Mucosa of rectum (tissue), 2 donors: ENCODE measurements at regions not wholly inside any gene's neighbourhood (a gene's known extent, or its start where the extent isn't known, plus 50 kb on each side); places are given as distances from the start of the nearest gene placed in this dataset.

Experiments used
- H3K27ac ChIP-seq, 2 donors: one replicate each; pipeline ENCODE4 v1.7.0; 2013; ENCODE audit warnings: inconsistent platforms in 2 of 2, low read depth in 2 of 2, low read length in 2 of 2
- H3K27me3 ChIP-seq, 2 donors: one replicate each; pipeline ENCODE4 v1.7.0; 2013; ENCODE audit warnings: low read length in 2 of 2; ENCODE audit not compliant: control insufficient read depth in 2 of 2, insufficient read depth in 2 of 2
- H3K36me3 ChIP-seq, 2 donors: one replicate each; pipeline ENCODE4 v1.7.0; 2013; ENCODE audit warnings: low read length in 2 of 2; ENCODE audit not compliant: control insufficient read depth in 2 of 2, insufficient read depth in 2 of 2
- H3K4me1 ChIP-seq, 2 donors: one replicate each; pipeline ENCODE4 v1.7.0; 2013; ENCODE audit warnings: low read length in 2 of 2, mild to moderate bottlenecking in 1 of 2; ENCODE audit not compliant: control insufficient read depth in 2 of 2, insufficient read depth in 2 of 2
- H3K4me3 ChIP-seq, 2 donors: one replicate each; pipeline ENCODE4 v1.7.0; 2013; ENCODE audit warnings: low read length in 2 of 2
- H3K9ac ChIP-seq, 2 donors: one replicate each; pipeline ENCODE4 v1.7.0; 2013; ENCODE audit warnings: low read length in 2 of 2, low read depth in 1 of 2, mild to moderate bottlenecking in 1 of 2
- H3K9me3 ChIP-seq, 2 donors: one replicate each; pipeline ENCODE4 v1.7.0; 2013; ENCODE audit warnings: low read length in 2 of 2; ENCODE audit not compliant: control insufficient read depth in 2 of 2
- donor health status: healthy.
- donor health status: Normal muscosa, but diverticular disease.

DNA sequence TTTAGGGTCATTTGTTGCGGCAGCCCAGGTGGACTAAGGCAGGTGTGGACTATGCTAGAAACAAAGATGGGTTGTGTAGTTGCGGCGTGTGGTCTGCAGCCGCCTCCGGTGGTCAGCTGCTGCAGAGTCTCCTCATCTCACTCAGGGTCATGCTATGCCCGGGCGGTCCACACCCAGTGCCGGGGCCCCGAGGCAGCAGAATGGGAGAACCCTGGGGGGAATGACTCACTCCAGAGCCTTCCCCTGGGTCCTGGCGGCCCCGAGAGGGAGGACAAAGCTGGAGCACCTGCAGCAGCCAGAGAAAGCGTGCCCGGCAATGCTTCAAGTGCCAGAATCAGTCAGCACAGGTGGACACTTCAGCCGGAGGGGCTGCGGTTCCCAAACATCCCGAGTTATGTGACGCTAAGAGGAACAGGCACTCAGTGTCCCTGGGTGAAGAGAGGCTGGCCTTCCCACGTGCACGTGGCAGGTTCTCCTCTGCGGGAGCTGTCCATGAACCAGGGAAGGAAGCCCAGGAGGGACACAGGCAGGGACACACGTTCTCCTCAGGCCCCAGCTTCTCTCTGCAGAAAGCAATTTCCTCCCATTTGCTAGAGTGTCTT lies 289.6 kb upstream of the B3GAT1 start:
- no peaks in the 10 kb centered on the region for H3K36me3 ChIP-seq
- H3K27me3 ChIP-seq = peaks cover 0 to 2% of the 10 kb centered on the region in 2 donors
- no peaks in the 10 kb centered on the region for H3K9me3 ChIP-seq
- no peak overlapping the region for H3K9ac ChIP-seq
- no peak overlapping the region for H3K27ac ChIP-seq
- no peak overlapping the region for H3K4me3 ChIP-seq
- H3K4me1 ChIP-seq = no peaks in the 10 kb centered on the region

DNA sequence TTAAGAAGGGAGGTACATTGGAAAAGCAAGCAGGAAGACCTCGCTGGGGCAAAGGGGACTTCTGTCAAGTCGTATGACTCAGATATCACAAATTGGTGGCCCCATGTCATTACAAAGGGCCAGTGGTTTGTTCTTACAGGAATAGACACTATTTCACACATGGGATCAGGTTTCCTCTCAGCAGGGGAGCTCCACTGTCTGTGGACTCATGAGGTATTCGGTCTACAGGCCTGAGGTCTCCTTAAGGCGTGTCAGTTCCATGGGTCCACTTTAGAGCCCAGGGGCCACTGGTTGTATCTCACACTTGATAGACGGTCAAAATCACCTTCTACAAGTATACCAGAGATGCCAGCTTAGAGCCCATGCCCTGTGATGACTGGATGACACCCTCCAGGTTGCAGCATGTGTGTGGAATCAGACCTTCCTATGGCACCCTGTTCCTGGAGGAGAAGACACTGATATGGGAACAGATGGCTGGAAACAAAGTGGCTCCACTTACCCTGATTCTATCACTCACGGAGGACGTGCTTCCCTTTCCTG lies 288.1 kb upstream of the B3GAT1 start:
- no peaks in the 10 kb centered on the region for H3K36me3 ChIP-seq

DNA sequence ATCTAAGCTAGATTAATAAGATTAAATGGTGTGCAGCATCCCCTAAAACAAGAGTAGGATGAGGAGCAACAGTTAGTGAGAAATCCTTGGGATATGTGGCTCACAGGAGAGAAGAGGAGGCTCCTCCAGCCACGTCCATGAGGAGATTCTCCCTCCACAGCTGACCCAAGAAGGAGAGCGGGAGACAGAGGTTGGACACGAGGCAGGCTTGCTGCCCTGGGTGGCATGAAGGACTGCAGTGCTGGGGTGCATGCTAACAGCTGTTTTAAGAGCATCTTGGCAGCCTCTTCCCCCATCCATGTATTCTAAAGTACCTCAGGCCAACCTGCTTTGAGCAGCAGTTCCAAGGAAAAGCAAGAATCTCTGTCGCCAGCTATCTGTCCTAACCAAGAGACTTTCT lies 284.4 kb upstream of the B3GAT1 start:
- Histone ChIP-seq H3K4me1 (no peaks in the 10 kb centered on the region), H3K36me3 (no peaks in the 10 kb centered on the region), H3K4me3 (no peak overlapping the region), H3K27ac (no peak overlapping the region), H3K9ac (no peak overlapping the region), H3K27me3 (peaks cover 0 to 1% of the 10 kb centered on the region in 2 donors), H3K9me3 (no peaks in the 10 kb centered on the region)

More for the DNA sequence above, 288.1 kb upstream of the B3GAT1 start:
- Histone ChIP-seq H3K27me3 (no peaks in the 10 kb centered on the region), H3K9ac (no peak overlapping the region), H3K4me1 (no peaks in the 10 kb centered on the region), H3K4me3 (no peak overlapping the region), H3K27ac (no peak overlapping the region), H3K9me3 (no peaks in the 10 kb centered on the region)

DNA sequence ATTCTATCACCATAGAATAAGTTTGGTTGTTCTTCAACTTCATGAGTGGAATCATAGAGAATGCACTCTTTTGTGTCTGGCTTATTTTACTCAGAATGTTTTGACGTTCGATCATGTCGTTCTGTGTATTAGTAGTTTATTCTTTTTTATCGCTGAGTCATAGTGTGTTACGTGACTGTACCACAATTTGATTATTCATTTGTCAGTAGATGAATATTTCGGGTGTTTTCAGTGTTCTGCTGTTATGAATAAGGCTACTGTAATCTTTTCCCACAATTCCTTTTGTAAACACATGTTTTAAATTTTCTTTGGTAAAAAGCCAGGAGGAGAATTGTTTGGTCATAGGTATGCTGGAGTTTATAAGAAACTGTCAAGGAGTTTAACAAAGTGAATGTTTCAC lies 279.9 kb upstream of the B3GAT1 start:
- Histone ChIP-seq H3K9me3 (no peaks in the 10 kb centered on the region), H3K27me3 (peaks cover 3 to 5% of the 10 kb centered on the region in 2 donors), H3K4me1 (no peaks in the 10 kb centered on the region), H3K27ac (no peak overlapping the region), H3K36me3 (no peaks in the 10 kb centered on the region), H3K9ac (no peak overlapping the region), H3K4me3 (no peak overlapping the region)

DNA sequence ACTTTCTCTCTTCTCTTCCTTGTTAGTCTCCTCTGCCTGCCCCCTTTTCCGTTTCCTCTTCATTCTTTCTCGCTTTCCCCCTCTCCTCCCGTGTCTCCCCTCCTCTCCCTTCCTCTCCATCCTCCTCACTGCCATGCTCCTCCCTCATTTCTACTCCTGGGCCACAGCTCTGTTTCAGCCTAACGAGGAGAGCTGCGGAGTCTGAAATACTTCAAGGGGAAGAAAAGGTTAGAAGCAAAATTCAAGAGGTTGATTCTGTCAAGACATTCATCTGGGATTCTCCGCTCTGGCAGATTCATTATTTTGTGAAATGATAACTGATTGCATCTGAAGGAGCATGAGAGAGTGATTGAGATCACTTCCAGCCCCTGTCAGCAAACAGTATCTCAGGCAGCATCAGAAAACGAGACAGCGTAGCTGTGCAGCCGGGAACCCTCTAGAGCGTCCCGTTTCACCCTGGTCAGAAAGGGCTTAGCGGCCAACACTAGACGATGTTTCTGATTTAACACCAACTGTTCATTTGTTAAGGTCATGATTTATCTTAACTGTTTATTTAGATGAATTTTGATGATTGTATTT lies 279.3 kb upstream of the B3GAT1 start:
- no peaks in the 10 kb centered on the region for H3K4me1 ChIP-seq
- peaks cover 3 to 5% of the 10 kb centered on the region in 2 donors for H3K27me3 ChIP-seq
- no peak overlapping the region for H3K4me3 ChIP-seq
- no peak overlapping the region for H3K27ac ChIP-seq
- H3K36me3 ChIP-seq = no peaks in the 10 kb centered on the region
- H3K9ac ChIP-seq = no peak overlapping the region
- no peaks in the 10 kb centered on the region for H3K9me3 ChIP-seq

DNA sequence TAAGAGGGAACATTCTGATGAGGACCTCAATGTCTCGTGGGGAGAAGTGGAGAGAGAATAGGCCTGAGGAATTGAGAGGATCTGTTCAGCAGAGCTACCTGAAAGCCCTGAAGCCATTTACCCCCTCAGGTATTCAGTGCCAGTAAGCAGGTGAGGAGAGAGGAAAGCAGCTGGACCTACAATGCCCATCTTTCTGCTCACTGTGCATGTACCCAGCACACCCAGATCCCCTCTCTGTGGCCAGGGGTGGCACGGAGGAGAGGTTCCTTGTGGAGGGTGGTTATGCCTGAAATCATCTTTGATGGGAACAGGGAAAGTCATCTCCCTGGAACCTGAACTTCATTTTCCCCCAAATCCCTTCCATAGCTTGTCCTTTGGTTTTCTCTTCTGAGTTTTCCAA lies 277.8 kb upstream of the B3GAT1 start:
- Histone ChIP-seq H3K9ac (no peak overlapping the region), H3K4me3 (no peak overlapping the region), H3K4me1 (no peaks in the 10 kb centered on the region), H3K36me3 (no peaks in the 10 kb centered on the region), H3K27me3 (peaks cover 3 to 5% of the 10 kb centered on the region in 2 donors), H3K9me3 (no peaks in the 10 kb centered on the region), H3K27ac (no peak overlapping the region)

DNA sequence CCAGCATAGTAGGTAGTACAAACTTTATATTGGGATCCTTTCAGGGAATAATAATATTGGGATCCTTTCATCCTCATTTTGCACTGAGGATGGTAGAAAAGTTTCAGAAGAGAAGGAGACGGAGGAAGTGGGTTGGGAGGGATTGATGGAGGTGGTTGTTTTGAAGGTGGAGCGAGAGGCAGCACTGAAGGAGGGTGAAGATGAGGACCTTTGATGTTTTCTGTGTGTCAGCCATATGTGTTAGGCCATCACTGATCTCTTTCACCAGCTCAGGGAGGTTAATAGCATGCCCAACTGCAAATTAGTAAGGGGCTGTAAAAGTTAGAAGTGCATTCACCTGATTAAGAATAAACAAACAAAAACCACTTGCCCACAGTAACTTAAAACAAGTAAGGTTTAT lies 275.5 kb upstream of the B3GAT1 start:
- no peak overlapping the region for H3K4me3 ChIP-seq
- no peak overlapping the region for H3K27ac ChIP-seq
- H3K27me3 ChIP-seq = peaks cover 3 to 5% of the 10 kb centered on the region in 2 donors

DNA sequence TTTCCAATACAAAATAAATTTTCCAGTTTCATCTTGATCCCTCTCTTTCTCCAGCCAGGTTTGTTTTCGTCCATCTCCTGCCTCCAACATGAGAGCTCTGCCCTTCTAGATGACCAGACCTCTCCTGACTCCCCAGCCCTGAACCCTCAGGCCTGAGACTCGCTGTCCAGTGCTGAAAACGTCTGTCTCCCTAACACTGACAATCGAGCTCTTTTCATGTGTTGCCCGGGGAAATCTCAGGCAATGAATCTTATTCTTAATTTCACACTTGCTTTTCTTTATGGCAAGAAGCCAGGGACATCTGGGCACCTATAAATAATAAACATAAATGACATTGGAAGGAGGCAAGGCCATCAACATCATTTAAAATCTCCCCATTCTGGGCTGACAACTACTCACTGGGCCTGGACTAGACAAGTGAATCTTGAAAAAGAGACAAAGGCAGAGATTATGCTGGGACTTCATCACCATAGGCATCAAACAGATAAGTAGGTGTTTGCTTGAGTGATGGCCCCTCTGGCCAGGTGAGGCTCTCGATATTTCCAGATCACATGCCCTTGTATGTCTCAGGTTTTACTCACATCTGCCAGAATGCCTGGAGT lies 274.5 kb upstream of the B3GAT1 start:
- Histone ChIP-seq H3K4me1 (no peaks in the 10 kb centered on the region), H3K9me3 (no peaks in the 10 kb centered on the region), H3K4me3 (no peak overlapping the region), H3K27ac (no peak overlapping the region), H3K9ac (no peak overlapping the region), H3K36me3 (no peaks in the 10 kb centered on the region), H3K27me3 (peaks cover 3 to 5% of the 10 kb centered on the region in 2 donors)

More for the DNA sequence above, 275.5 kb upstream of the B3GAT1 start:
- Histone ChIP-seq H3K36me3 (no peaks in the 10 kb centered on the region), H3K4me1 (no peaks in the 10 kb centered on the region), H3K9ac (no peak overlapping the region), H3K9me3 (no peaks in the 10 kb centered on the region)

DNA sequence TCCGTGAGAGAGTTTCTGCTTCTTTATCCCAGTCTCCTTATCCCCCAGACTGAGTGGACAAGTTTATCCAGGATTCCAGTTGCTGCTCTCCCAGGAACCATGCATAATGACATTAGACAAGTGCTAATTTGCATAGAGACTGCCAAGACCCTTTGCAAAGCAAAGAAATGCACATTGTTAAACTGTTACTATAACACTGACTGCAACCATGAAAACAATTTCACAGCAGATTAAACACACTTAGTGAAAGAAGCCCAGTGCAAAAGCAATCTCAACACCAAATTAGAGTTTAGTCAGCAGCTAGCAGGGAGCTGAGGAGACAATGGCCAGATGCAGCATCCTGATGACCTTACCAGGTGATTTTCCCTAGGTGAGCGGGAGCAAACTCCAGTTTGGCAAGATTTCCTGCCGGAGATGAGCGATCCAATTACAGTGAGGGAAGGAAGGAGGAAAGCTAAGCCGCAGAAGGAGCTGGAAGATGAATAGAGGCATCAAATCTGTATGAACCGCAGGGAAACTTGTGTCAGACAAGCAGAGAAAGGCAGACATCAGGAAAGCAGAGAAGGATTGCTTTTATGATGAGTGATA lies 273.8 kb upstream of the B3GAT1 start:
- Histone ChIP-seq H3K27me3 (peaks cover 0 to 3% of the 10 kb centered on the region in 2 donors), H3K27ac (no peak overlapping the region), H3K36me3 (no peaks in the 10 kb centered on the region)

DNA sequence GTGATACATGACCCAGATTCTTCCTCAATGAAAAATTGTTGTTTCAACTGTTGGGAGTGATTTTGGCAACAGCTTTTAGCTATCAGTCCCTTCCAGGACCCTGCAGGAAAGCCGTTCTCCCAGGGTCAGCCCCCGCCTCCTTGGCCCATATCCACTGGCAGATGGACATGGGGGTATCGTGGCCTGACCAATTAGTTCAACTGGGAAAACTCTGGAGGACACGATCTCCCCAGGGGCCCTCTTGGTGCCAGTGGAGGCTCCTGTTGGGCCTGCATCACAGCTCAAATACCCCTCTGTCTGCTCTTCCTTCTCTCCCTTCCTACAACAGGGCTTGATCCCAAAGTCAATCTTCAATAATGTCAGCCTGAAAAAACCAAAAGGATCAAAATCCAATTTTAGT lies 272.5 kb upstream of the B3GAT1 start:
- Histone ChIP-seq H3K9ac (no peak overlapping the region), H3K4me3 (no peak overlapping the region), H3K27me3 (no peaks in the 10 kb centered on the region), H3K9me3 (no peaks in the 10 kb centered on the region), H3K27ac (no peak overlapping the region), H3K36me3 (no peaks in the 10 kb centered on the region), H3K4me1 (no peaks in the 10 kb centered on the region)

More for the DNA sequence above, 273.8 kb upstream of the B3GAT1 start:
- Histone ChIP-seq H3K9ac (no peak overlapping the region), H3K9me3 (no peaks in the 10 kb centered on the region), H3K4me1 (no peaks in the 10 kb centered on the region), H3K4me3 (no peak overlapping the region)
